Muscle of leg (tissue), 3 donors: ENCODE measurements at regions not wholly inside any gene's neighbourhood (a gene's known extent, or its start where the extent isn't known, plus 50 kb on each side); places are given as distances from the start of the nearest gene placed in this dataset.
A peak's percentile ranks its signal among the peaks of the same experiment; 100 is the strongest.
"Not testable (repeated sequence)": the region's sequence is repeated elsewhere in the genome, so short reads cannot be mapped to it uniquely, and the experiment has no call there.

Experiments
- DNase-seq: peaks from one replicate; pipeline ENCODE4 v3.0.0; 2013
- H3K27ac ChIP-seq: one replicate; pipeline ENCODE4 v1.5.1; 2013; ENCODE audit warnings: mild to moderate bottlenecking, low read length, control low read depth
- H3K27me3 ChIP-seq: one replicate; pipeline ENCODE4 v1.6.1; 2013; ENCODE audit warnings: low read length; ENCODE audit not compliant: control insufficient read depth, insufficient read depth
- H3K36me3 ChIP-seq: one replicate; pipeline ENCODE4 v1.6.1; 2013; ENCODE audit warnings: low read length; ENCODE audit not compliant: control insufficient read depth, insufficient read depth
- H3K4me1 ChIP-seq: one replicate; pipeline ENCODE4 v1.6.1; 2013; ENCODE audit warnings: low read length; ENCODE audit not compliant: control insufficient read depth, insufficient read depth
- H3K4me3 ChIP-seq: one replicate; pipeline ENCODE4 v1.5.1; 2013; ENCODE audit warnings: low read length, control low read depth
- H3K9me3 ChIP-seq: replicated peaks from 2 replicates; pipeline ENCODE4 v1.6.1; 2013; ENCODE audit warnings: low read depth, low read length; ENCODE audit not compliant: control insufficient read depth
- WGBS: methylation state at CpG from one replicate; pipeline ENCODE4 v1.1.5; 2013; ENCODE audit warnings: missing lambda C conversion rate; ENCODE audit not compliant: insufficient coverage; 5-methylcytosine and 5-hydroxymethylcytosine counted together

DNA sequence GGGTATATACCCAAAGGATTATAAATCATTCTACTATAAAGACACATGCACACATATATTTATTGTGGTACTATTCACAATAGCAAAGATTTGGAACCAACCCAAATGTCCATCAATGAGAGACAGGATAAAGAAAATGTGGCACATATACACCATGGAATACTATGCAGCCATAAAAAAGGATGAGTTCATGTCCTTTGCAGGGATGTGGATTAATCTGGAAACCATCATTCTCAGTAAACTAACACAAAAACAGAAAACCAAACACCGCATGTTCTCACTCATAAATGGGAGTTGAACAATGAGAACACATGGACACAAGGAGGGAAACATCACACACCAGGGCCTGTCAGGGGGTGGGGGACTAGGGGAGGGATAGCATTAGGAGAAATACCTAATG is 281.4 kb upstream of the TBX18 start:
- no CpG with 5 or more reads among the region's 1 CpG for WGBS
- H3K4me3 ChIP-seq, H3K9me3 ChIP-seq, H3K27ac ChIP-seq, H3K36me3 ChIP-seq, DNase-seq, H3K4me1 ChIP-seq, H3K27me3 ChIP-seq: not testable (repeated sequence)

DNA sequence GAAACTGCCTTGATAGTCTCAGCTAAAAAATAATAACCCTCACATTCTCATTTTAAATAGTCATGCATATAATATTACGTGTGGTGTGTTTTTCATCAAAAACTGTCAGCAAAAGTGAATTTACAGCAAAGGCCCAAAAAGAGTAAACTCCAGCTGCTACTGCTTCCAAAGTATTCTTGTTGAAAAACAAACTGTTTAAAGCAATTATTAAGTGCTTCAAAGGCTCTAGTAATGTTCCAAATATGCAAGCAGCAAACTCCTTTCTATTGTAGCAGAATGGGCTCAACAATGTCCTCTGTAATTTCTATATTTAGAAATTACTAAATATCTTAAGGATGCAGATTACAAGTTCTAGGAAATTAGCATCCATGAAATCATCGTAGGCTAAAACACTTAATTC is 280.0 kb upstream of the TBX18 start:
- WGBS: no CpG with 5 or more reads among the region's 2 CpGs
- DNase-seq: peak; percentile 52
- Histone ChIP-seq H3K4me3 (no peak overlapping the region), H3K4me1 (no peaks in the 10 kb centered on the region), H3K27me3 (no peaks in the 10 kb centered on the region), H3K27ac (no peak overlapping the region), H3K9me3 (no peaks in the 10 kb centered on the region), H3K36me3 (no peaks in the 10 kb centered on the region)

DNA sequence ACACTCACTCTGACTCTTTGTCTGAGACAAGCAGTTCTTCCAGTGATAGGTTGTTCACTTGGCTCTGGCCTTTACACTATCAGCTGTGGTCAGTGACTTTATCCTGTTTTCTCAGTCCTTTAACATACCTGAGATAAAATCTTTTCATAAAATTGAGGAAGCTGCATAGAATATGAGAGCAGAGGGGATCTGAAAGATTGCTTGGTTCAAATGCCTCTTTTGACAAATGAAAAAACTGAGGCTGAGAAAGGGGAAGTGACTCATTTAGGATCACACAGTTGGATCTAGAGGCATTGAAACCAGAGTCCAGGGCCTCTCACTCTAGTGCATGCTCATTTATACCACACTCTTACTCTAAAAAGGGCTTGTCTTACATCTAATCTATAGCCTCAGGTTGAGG is 277.0 kb upstream of the TBX18 start:
- no peak overlapping the region for H3K27ac ChIP-seq
- H3K4me3 ChIP-seq: no peak overlapping the region
- H3K4me1 ChIP-seq: no peaks in the 10 kb centered on the region
- H3K27me3 ChIP-seq: no peaks in the 10 kb centered on the region
- no peaks in the 10 kb centered on the region for H3K36me3 ChIP-seq
- DNase-seq: no peak
- no peaks in the 10 kb centered on the region for H3K9me3 ChIP-seq

DNA sequence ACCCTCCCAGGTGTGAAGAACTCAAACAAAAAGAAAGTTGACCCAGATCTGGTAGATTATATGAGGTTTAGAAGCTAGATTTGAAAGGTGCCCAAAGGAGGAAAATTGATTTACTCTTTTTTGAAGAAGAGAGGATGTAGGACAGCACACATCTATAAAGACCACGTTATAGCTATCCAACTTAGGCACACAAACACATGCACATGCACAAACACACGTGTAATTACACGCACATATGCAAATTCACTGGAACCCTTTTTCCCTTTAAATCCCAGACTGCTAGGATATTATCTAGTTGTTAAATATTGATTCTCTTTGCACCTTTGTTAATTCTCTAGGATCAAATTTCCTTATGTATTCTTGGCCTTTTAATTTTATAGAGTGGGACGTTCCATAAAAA is 272.8 kb upstream of the TBX18 start:
- no peak for DNase-seq
- Histone ChIP-seq H3K27ac (no peak overlapping the region), H3K27me3 (no peaks in the 10 kb centered on the region), H3K4me1 (no peaks in the 10 kb centered on the region), H3K4me3 (no peak overlapping the region), H3K9me3 (peaks cover 8% of the 10 kb centered on the region), H3K36me3 (no peaks in the 10 kb centered on the region)
- WGBS: no CpG with 5 or more reads among the region's 4 CpGs

DNA sequence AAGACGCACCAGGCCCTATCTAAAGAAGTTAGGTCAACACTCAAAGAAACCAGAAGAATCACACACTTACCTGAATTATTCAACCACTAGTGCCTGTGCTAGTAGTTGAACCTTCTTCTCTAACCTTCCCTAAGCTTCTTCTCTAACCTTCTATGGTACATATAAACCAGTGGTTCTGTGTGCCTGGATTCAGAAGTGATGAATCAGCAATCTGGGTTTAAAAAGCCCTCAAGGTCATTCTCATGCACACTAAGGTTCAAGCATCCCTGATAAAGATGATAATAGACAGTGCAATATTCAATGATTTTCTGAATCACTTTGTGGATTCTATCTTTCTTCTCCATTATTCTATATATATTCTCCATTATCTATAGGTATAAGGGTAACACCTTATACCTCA is 271.4 kb upstream of the TBX18 start:
- H3K27ac ChIP-seq: no peak overlapping the region
- H3K4me3 ChIP-seq: no peak overlapping the region
- H3K4me1 ChIP-seq: no peaks in the 10 kb centered on the region
- peaks cover 8% of the 10 kb centered on the region for H3K9me3 ChIP-seq
- no peaks in the 10 kb centered on the region for H3K27me3 ChIP-seq
- no peak for DNase-seq
- H3K36me3 ChIP-seq: no peaks in the 10 kb centered on the region
- 100% methylated on average over 1 of the region's 1 CpG for WGBS

DNA sequence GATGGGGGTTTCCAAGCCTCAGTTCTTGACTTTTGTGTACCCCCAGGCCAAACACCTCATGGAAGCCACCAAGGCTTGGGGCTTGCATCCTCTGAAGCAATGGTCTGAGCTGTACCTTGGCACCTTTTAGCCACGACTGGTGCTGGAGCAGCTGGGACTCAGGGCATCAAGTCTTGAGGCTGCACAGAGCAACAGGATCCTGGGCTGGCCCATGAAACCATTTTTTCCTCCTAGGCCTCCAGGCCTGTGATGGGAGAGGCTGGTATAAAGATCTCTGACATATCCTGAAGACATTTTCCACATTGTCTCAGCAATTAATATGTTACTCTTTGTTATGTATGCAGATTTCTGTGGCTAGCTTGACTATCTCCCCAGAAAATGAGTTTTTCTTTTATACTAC is 269.1 kb upstream of the TBX18 start:
- no peaks in the 10 kb centered on the region for H3K4me1 ChIP-seq
- no peaks in the 10 kb centered on the region for H3K27me3 ChIP-seq
- no peak overlapping the region for H3K4me3 ChIP-seq
- H3K9me3 ChIP-seq: peaks cover 8% of the 10 kb centered on the region
- no peak overlapping the region for H3K27ac ChIP-seq
- no peaks in the 10 kb centered on the region for H3K36me3 ChIP-seq
- WGBS: 63% methylated on average over 1 of the region's 1 CpG
- DNase-seq: no peak

DNA sequence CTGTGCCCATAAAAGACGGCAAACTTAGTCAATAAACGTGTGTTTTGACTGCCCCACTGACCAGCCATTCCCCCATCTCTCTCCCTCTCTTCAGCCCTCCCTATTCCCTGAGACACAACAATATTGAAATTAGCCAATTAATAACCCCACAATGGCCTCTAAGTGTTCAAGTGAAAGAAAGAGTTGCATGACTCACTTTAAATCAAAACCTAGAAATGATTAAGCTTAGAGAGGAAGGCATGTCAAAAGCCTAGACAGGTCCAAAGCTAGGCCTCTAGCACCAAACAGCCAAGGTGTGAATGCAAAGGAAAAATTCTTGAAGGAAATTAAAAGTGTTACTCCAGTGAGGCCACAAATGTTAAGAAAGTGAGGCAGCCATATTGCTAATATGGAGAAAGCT is 261.6 kb upstream of the TBX18 start:
- H3K4me3 ChIP-seq: no peak overlapping the region
- no peak for DNase-seq
- no peak overlapping the region for H3K27ac ChIP-seq
- H3K36me3 ChIP-seq: no peaks in the 10 kb centered on the region
- H3K4me1 ChIP-seq: no peaks in the 10 kb centered on the region
- WGBS: no CpG with 5 or more reads among the region's 2 CpGs
- no peaks in the 10 kb centered on the region for H3K27me3 ChIP-seq
- no peaks in the 10 kb centered on the region for H3K9me3 ChIP-seq

DNA sequence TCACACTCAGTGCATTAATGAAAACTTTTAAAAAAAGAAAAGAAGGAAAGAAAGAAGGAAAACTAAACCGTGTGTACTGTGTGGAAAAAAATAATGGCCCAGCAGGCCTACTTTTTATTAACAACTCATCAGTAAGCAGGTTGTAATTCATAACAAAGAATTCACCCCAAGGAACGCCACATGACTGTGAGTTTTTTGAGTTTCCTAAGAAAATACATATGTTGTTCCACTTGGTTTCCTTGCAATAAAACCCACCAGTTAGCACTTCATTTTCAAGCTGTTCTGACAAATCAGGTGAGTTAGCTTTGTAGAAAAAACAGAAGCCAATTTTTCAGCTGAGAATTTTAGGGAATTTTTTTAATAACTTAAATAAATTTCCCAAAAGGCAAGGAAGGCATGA is 259.3 kb upstream of the TBX18 start:
- no CpG with 5 or more reads among the region's 2 CpGs for WGBS
- no peaks in the 10 kb centered on the region for H3K4me1 ChIP-seq
- no peaks in the 10 kb centered on the region for H3K27me3 ChIP-seq
- peak; percentile 73 for DNase-seq
- no peaks in the 10 kb centered on the region for H3K9me3 ChIP-seq
- no peaks in the 10 kb centered on the region for H3K36me3 ChIP-seq
- H3K4me3 ChIP-seq: no peak overlapping the region
- H3K27ac ChIP-seq: no peak overlapping the region

DNA sequence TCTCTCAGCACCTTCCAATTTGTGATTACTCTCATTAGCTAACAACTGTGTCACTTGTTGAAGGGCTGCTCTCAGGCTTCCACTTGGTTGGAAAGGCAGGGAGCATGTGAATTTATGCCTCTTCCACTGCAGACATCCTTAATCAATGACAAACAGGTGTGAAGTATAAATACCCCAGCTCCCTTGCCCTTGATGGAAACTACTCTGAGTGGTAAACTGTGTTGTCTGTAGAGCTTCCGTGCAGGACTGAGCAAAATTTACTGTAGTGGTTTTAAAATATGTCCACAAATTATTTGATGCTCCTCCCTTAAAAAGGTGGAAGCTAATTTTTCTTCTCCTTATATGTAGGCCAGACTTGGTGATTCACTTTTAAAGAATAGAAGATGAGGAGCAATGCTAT is 253.0 kb upstream of the TBX18 start:
- no CpG with 5 or more reads among the region's 1 CpG for WGBS
- no peak overlapping the region for H3K27ac ChIP-seq
- H3K4me3 ChIP-seq: no peak overlapping the region
- H3K4me1 ChIP-seq: peaks cover 8% of the 10 kb centered on the region
- H3K27me3 ChIP-seq: no peaks in the 10 kb centered on the region
- DNase-seq: no peak
- H3K36me3 ChIP-seq: no peaks in the 10 kb centered on the region
- H3K9me3 ChIP-seq: no peaks in the 10 kb centered on the region

DNA sequence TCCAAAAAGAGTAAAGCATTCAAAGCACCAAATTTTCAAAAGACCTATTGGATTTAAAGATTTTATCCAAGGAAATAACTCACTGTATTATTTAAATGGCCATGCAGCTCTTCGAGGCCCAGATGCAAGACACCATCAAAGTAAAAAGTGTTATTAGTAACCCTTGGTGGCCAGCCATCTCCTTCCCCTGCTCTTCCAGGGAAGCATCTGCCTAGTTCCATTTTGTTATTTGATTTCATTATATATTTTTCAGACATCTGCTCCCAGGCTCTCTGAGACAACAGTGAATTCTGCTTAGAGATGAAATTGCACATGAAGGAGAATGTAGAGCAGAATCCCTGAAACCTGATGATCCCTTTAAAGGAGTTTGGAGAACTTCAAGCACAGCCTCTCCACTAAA is 252.3 kb upstream of the TBX18 start:
- peaks cover 8% of the 10 kb centered on the region for H3K4me1 ChIP-seq
- peak; percentile 87 for DNase-seq
- H3K4me3 ChIP-seq: no peak overlapping the region
- H3K36me3 ChIP-seq: no peaks in the 10 kb centered on the region
- H3K27me3 ChIP-seq: no peaks in the 10 kb centered on the region
- H3K9me3 ChIP-seq: no peaks in the 10 kb centered on the region
- H3K27ac ChIP-seq: no peak overlapping the region
- no CpG with 5 or more reads among the region's 1 CpG for WGBS

DNA sequence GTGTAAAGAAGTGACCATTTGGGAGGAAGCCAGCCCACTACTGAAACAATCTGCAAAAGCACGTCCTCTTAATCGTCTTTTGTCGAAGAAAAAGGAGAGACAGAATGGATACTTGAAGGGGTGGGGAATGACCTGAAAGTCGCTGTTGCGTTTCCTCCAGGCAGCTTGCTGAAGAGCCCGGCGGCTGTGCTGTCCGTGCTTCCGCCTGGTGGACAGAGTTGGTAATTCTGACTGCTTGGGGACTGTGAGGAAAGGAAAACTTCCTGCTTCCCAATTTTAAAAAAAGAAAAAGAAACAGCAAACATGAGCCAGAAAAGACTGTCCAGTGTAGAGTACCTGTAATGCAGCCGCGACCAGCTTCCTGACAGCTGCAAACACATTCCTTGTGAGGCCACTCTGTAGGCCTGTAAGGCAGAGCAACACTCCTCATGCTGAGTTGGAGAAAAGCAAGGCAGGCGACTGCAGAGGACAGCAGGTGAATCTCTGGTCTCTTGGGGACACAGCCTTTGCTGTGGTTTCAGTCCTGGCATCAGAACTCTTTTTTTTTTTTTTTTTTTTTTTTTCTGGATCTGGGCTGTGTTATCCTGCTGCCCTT is 251.1 kb upstream of the TBX18 start:
- H3K4me3 ChIP-seq: no peak overlapping the region
- no peaks in the 10 kb centered on the region for H3K27me3 ChIP-seq
- no peaks in the 10 kb centered on the region for H3K9me3 ChIP-seq
- 15% methylated on average over 7 of the region's 12 CpGs for WGBS
- DNase-seq: peak; percentile 93
- H3K27ac ChIP-seq: no peak overlapping the region
- H3K4me1 ChIP-seq: peaks cover 8% of the 10 kb centered on the region
- H3K36me3 ChIP-seq: no peaks in the 10 kb centered on the region
